DND-41 (cell line): ENCODE measurements at regions not wholly inside any gene's neighbourhood (a gene's known extent, or its start where the extent isn't known, plus 50 kb on each side); places are given as distances from the start of the nearest gene placed in this dataset.

Experiments used
- EZH2 ChIP-seq: IDR thresholded peaks from 3 replicates; pipeline ENCODE4 v1.6.1; 2012; ENCODE audit warnings: borderline replicate concordance, low read depth, mild to moderate bottlenecking, moderate library complexity, low read length, inconsistent platforms; ENCODE audit not compliant: severe bottlenecking
- TF ChIP-seq, protein P1 (sequence below): IDR thresholded peaks from 2 replicates; pipeline ENCODE4 v1.5.1; 2012; ENCODE audit warnings: borderline replicate concordance, low read length, moderate library complexity, mild to moderate bottlenecking; ENCODE audit not compliant: poor library complexity, severe bottlenecking; ENCODE audit errors: extremely low read depth

DNA sequence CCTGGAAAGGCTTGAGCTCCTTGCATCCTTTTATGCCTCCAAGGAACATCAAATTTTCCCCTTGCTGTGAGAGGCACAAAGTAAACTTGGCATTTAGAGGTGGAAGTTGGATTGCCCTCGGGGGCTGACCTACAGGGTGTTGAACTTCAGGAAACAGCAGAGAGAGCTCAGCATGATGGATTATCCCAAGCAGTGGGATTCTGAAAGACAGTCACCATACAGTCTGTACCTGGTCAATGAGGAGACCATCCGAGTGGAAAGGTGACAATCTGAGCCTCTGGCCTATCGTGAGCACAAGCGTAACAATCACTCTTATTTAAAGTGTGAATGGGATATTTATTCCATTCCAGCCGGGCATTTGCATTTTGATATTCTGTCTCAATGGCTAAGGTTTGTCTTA, 105.6 kb upstream of the NECTIN3 start:
- TF ChIP-seq, protein P1, sequence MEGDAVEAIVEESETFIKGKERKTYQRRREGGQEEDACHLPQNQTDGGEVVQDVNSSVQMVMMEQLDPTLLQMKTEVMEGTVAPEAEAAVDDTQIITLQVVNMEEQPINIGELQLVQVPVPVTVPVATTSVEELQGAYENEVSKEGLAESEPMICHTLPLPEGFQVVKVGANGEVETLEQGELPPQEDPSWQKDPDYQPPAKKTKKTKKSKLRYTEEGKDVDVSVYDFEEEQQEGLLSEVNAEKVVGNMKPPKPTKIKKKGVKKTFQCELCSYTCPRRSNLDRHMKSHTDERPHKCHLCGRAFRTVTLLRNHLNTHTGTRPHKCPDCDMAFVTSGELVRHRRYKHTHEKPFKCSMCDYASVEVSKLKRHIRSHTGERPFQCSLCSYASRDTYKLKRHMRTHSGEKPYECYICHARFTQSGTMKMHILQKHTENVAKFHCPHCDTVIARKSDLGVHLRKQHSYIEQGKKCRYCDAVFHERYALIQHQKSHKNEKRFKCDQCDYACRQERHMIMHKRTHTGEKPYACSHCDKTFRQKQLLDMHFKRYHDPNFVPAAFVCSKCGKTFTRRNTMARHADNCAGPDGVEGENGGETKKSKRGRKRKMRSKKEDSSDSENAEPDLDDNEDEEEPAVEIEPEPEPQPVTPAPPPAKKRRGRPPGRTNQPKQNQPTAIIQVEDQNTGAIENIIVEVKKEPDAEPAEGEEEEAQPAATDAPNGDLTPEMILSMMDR: no peak
- TF ChIP-seq EZH2: no peak
